A673 (cell line): ENCODE measurements at regions not wholly inside any gene's neighbourhood (a gene's known extent, or its start where the extent isn't known, plus 50 kb on each side); places are given as distances from the start of the nearest gene placed in this dataset.

Experiments
- CTCF ChIP-seq: fragments of 300-800, 200-600 bp; sonication (generic); conservative IDR thresholded peaks from 2 replicates; pipeline ENCODE4 v1.5.1; 2017; ENCODE audit warnings: low read depth, mild to moderate bottlenecking, antibody characterized with exemption, low read length, moderate library complexity, mixed read lengths
- EZH2 ChIP-seq: fragments of 200-600 bp; sonication (generic); IDR thresholded peaks from 2 replicates; pipeline ENCODE4 v1.6.1; 2017; ENCODE audit warnings: borderline replicate concordance, low read depth, mild to moderate bottlenecking, mixed read lengths, antibody characterized with exemption, low read length; ENCODE audit not compliant: poor library complexity, severe bottlenecking

- TF ChIP-seq CTCF (no peak), EZH2 (no peak)
Measured at GRCh38 chr1:55355549-55355948, 140.4 kb upstream of the USP24 start.
